Omental fat pad (tissue), 3 donors: ENCODE measurements at regions not wholly inside any gene's neighbourhood (a gene's known extent, or its start where the extent isn't known, plus 50 kb on each side); places are given as distances from the start of the nearest gene placed in this dataset.

Experiments used
- ATAC-seq: fragments of 150-250 bp; one replicate; pipeline ENCODE4 v1.9.1; 2016; ENCODE audit warnings: mild to moderate bottlenecking, moderate library complexity; ENCODE audit not compliant: low FRiP score
- DNase-seq: peaks from one replicate; pipeline ENCODE4 v3.0.0-alpha.2; 2019; ENCODE audit warnings: low spot score
- CTCF ChIP-seq, 3 donors: fragments of 450-650 bp; IDR thresholded peaks; one replicate each; pipeline ENCODE4 v1.5.1; 2016 to 2017; ENCODE audit warnings: antibody characterized with exemption in 3 of 3, mild to moderate bottlenecking in 3 of 3, moderate library complexity in 2 of 3

DNA sequence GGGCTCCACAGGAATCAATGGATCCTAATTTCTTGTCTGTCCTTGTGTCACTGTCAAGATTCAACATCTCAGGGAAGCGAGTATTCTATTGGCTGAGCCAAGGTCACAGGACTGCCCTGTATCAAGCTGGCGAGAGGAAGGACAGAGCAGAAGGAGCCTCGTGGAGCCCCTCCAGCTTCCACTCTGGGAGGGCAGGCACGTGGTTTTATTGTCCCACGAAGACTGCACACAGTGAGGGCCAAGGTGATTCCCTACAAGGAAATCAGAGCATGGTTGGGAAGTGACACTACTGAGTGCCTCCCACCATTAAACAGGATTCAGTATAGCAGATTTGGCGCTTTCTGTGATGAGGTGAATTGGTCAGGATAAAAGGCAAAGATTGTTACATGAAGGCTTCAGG is 302.4 kb upstream of the CXCR4 start:
- ATAC-seq (no peak), DNase-seq (no peak)

DNA sequence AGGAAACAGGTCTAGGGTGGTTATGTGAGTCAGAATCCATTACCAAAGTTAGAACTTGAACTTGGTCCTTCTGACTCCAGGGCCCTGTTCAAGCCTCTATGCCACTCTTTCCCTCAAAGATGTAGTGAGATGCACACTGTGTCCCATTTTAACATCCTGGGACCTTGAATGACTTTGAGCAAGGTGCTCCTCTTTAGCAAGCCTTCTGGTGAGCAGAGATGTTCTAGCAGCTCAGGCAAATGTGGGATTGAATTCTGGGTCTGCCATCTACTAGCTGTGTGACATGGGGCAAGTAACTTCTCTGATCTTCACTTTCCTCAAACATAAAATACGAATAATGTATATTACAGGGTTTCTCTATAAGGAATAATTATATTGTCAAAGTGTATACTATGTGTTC is 294.0 kb upstream of the CXCR4 start:
- no peak for TF ChIP-seq CTCF (IDR thresholded peaks at IDR 0.05)
- DNase-seq, result no peak
- ATAC-seq, result no peak

More for the DNA sequence above, 302.4 kb upstream of the CXCR4 start:
- no peak for TF ChIP-seq CTCF (IDR thresholded peaks at IDR 0.05)

GRCh38 chr2:136410673-136411072 is 292.7 kb upstream of the CXCR4 start:
- DNase-seq, result no peak
- no peak for TF ChIP-seq CTCF (IDR thresholded peaks at IDR 0.05)
- ATAC-seq, result no peak

- ATAC-seq (no peak), DNase-seq (no peak)
- no peak for TF ChIP-seq CTCF (IDR thresholded peaks at IDR 0.05)
These were observed 290.8 kb upstream of the CXCR4 start for GRCh38 chr2:136408795-136409194.

DNA sequence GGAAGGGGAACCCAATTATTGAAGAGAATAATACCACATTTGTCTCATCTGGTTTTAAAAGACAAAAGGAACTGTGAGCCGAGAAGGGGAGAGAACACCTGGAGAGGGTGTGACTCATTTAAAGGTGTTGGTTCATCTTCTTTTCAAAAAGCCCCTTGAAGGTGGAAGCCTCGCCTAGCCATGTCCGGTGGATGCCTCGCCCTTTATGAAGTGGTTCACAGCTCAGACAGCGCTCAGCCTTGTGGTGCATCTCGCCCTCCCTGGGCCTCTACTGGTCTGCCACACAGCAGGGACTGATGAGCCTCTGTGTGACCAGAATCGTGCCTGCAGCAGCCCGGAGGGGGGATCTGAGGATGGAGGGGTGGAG is 290.0 kb upstream of the CXCR4 start:
- no peak for ATAC-seq
- TF ChIP-seq CTCF (IDR thresholded peaks at IDR 0.05), result no peak
- no peak for DNase-seq

DNA sequence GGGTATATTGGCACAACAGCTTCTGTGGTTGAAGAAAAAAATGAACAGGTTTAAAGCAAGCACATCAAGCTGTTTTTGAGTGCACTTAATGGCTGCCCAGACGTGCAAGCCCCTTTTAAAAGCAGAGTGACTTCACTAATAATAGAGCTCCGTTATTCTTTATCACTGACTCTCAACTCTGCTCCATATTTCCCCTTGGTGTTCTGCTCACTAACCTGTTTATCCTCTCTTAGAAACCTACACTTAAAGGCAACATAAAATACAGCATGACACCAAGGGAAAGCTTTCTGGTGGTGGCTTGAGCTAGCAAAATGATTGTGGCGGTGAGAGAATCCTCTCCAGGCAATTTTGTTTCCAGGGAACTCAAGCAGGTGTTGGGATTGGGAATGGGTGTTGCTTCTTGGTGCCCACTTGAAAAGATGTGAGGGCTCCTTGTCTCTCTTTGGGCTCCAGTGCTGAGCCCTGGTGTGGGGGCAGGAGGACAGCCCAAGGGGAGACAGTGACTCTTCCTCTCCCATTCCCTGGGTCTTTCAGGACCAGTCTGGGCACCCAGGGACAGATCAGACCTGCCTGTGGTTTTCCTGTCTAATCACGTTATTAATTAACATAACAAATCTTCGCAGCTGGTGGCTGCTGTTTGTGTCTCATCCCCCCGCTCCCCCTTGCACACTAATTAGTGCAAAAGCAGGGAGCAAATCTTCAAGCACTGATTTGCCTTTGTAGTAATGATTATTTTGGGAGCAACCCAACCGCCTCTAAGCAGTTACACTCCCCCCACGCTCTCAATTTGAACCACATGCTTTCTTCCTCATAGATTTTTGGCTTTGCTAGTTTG is 289.4 kb upstream of the CXCR4 start:
- DNase-seq (no peak), ATAC-seq (no peak)
- no peak for TF ChIP-seq CTCF (IDR thresholded peaks at IDR 0.05)

- ATAC-seq (no peak), DNase-seq (no peak)
- no peak for TF ChIP-seq CTCF (IDR thresholded peaks at IDR 0.05)
These were observed 287.0 kb upstream of the CXCR4 start for GRCh38 chr2:136404925-136405324.
